Esophagus squamous epithelium (tissue), 4 donors: ENCODE measurements at regions not wholly inside any gene's neighbourhood (a gene's known extent, or its start where the extent isn't known, plus 50 kb on each side); places are given as distances from the start of the nearest gene placed in this dataset.

Source experiments
- CTCF ChIP-seq, 6 experiments: fragments of 450-650 bp in 4 of 6; fragments of 200-600 bp in 2 of 6; sonication (generic) in 2 of 6; IDR thresholded peaks; one replicate each; pipeline ENCODE4 v1.5.1; 2016 to 2019; ENCODE audit warnings: antibody characterized with exemption in 6 of 6, mild to moderate bottlenecking in 4 of 6, moderate library complexity in 4 of 6
- POLR2A ChIP-seq, 4 donors: fragments of 450-650 bp; IDR thresholded peaks; one replicate each; pipeline ENCODE4 v1.6.1; 2017; ENCODE audit warnings: antibody characterized with exemption in 4 of 4, mild to moderate bottlenecking in 4 of 4, moderate library complexity in 3 of 4

GRCh38 chr14:54053386-54053745, 96.7 kb upstream of the BMP4 start:
- TF ChIP-seq CTCF (IDR thresholded peaks at IDR 0.05) (no peak), POLR2A (IDR thresholded peaks at IDR 0.05) (no peak)
